OCI-LY7 (cell line): ENCODE measurements at regions not wholly inside any gene's neighbourhood (a gene's known extent, or its start where the extent isn't known, plus 50 kb on each side); places are given as distances from the start of the nearest gene placed in this dataset.

Experiments used
- BruUV-seq: library from RNA; stranded (reverse); fragments of 400-500 nt; replicated peaks from 2 replicates; lab custom pipeline; 2021; lab: Mats Ljungman, UMichigan
- CTCF ChIA-PET: fragments of 300-600 bp; sonication (Branson Sonifier 250); formaldehyde crosslinking; loops from one replicate; lab custom pipeline; 2022; ENCODE audit warnings: antibody characterized with exemption; ENCODE audit not compliant: unreplicated experiment; lab: Charles Lee
- POLR2A ChIA-PET: fragments of 300-600 bp; sonication (Branson Sonifier 250); formaldehyde crosslinking; loops from one replicate; lab custom pipeline; 2022; ENCODE audit warnings: antibody characterized with exemption; lab: Charles Lee
- DNase-seq: peaks from one replicate; pipeline ENCODE4 v3.0.0-alpha.2; 2015; ENCODE audit warnings: low spot score
- H2AFZ ChIP-seq: fragments of 200-600 bp; sonication (generic), shearing (Covaris generic); 2 replicates; pipeline ENCODE4 v1.6.1; 2014; ENCODE audit warnings: mild to moderate bottlenecking, antibody characterized with exemption, low read length, moderate library complexity
- H3K27ac ChIP-seq: fragments of 200-600 bp; sonication (generic); 2 replicates; pipeline ENCODE4 v1.5.1; 2014; ENCODE audit warnings: mixed run types, low read depth, mild to moderate bottlenecking, moderate library complexity, low read length, inconsistent platforms; ENCODE audit not compliant: poor library complexity, severe bottlenecking
- H3K36me3 ChIP-seq: fragments of 200-600 bp; sonication (generic); 2 replicates; pipeline ENCODE4 v1.6.1; 2014; ENCODE audit warnings: mild to moderate bottlenecking, antibody characterized with exemption, low read length, moderate library complexity, mixed read lengths; ENCODE audit not compliant: insufficient read depth
- H3K4me1 ChIP-seq: fragments of 200-600 bp; sonication (generic); 2 replicates; pipeline ENCODE4 v1.5.1; 2014; ENCODE audit warnings: mild to moderate bottlenecking, low read length; ENCODE audit not compliant: insufficient read depth, poor library complexity, severe bottlenecking
- H3K4me2 ChIP-seq: fragments of 200-600 bp; sonication (generic); 2 replicates; pipeline ENCODE4 v1.6.1; 2014; ENCODE audit warnings: mild to moderate bottlenecking, low read length
- H3K4me3 ChIP-seq: fragments of 200-600 bp; sonication (generic); 2 replicates; pipeline ENCODE4 v1.5.1; 2014; ENCODE audit warnings: mild to moderate bottlenecking, low read depth, low read length; ENCODE audit not compliant: poor library complexity, severe bottlenecking
- H3K79me2 ChIP-seq: fragments of 200-600 bp; sonication (generic); 2 replicates; pipeline ENCODE4 v1.6.1; 2016; ENCODE audit warnings: low read depth, mild to moderate bottlenecking, low read length, moderate library complexity, mixed read lengths; ENCODE audit not compliant: insufficient read depth
- H3K9me2 ChIP-seq: fragments of 200-600 bp; sonication (generic); 2 replicates; pipeline ENCODE4 v1.6.1; 2016; ENCODE audit warnings: mild to moderate bottlenecking, low read length, mixed read lengths; ENCODE audit not compliant: insufficient read depth
- H3K9me3 ChIP-seq: fragments of 200-600 bp; sonication (generic); 2 replicates; pipeline ENCODE4 v1.6.1; 2014; ENCODE audit warnings: mild to moderate bottlenecking, mixed run types, low read length, mixed read lengths
- H4K20me1 ChIP-seq: fragments of 200-600 bp; sonication (generic); 2 replicates; pipeline ENCODE4 v1.6.1; 2014; ENCODE audit warnings: mild to moderate bottlenecking, antibody characterized with exemption, low read length, moderate library complexity, mixed read lengths; ENCODE audit not compliant: insufficient read depth
- CTCF ChIP-seq: fragments of 200-600 bp; sonication (generic); conservative IDR thresholded peaks from 2 replicates; pipeline ENCODE4 v1.5.1; 2014; ENCODE audit warnings: mild to moderate bottlenecking, antibody characterized with exemption, low read length, moderate library complexity, mixed read lengths
- EZH2phosphoT487 ChIP-seq: fragments of 200-600 bp; sonication (generic); IDR thresholded peaks from 2 replicates; pipeline ENCODE4 v1.6.1; 2018; ENCODE audit warnings: low read depth, borderline replicate concordance, mild to moderate bottlenecking, mixed run types, antibody characterized with exemption, low read length, moderate library complexity, mixed read lengths
- intact Hi-C: fragments of 100-400 bp; cut with micrococcal nuclease; formaldehyde crosslinking; loops from one replicate; pipeline ENCODE4 v1.10.0; 2022; ENCODE audit not compliant: unreplicated experiment

GRCh38 chr3:157718800-157719199 is 215.6 kb upstream of the VEPH1 start:
- no peak overlapping the region for H3K4me2 ChIP-seq
- no peaks in the 10 kb centered on the region for H3K79me2 ChIP-seq
- ChIA-PET POLR2A (no interaction called here), CTCF (no interaction called here)
- DNase-seq, result no peak
- no peaks in the 10 kb centered on the region for H4K20me1 ChIP-seq
- H3K9me3 ChIP-seq, result no peaks in the 10 kb centered on the region
- intact Hi-C loops, result no loop called here
- H3K4me1 ChIP-seq, result no peaks in the 10 kb centered on the region
- H2AFZ ChIP-seq, result no peak overlapping the region
- H3K4me3 ChIP-seq, result no peak overlapping the region
- no peak overlapping the region for H3K27ac ChIP-seq
- H3K36me3 ChIP-seq, result no peaks in the 10 kb centered on the region
- no peaks in the 10 kb centered on the region for H3K9me2 ChIP-seq
- TF ChIP-seq EZH2phosphoT487 (no peak), CTCF (no peak)
- BruUV-seq, result no TSS peak

DNA sequence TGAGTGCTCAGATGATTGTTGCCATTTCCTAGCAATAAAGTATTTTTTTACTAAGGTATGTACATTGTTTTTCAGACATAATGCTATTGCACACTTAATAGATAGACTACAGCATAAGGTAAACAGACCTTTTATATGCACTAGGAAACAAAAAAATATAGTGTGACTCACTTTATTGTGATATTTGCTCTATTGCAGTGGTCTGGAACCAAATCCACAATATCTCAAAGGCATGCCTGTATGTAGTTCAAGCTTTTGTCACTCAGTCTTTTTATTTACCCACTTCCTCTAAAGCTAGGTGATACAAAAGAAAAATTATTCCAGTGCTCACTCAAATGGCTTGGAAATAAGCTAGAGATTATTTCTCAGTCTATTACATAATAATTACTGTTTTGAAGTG is 209.9 kb upstream of the VEPH1 start:
- no peaks in the 10 kb centered on the region for H3K9me3 ChIP-seq
- no peaks in the 10 kb centered on the region for H3K36me3 ChIP-seq
- no peak overlapping the region for H3K27ac ChIP-seq
- TF ChIP-seq CTCF, result no peak
- H3K79me2 ChIP-seq, result no peaks in the 10 kb centered on the region
- H3K4me3 ChIP-seq, result no peak overlapping the region
- ChIA-PET POLR2A (no interaction called here), CTCF (no interaction called here)
- H3K4me1 ChIP-seq, result no peaks in the 10 kb centered on the region
- H3K9me2 ChIP-seq, result no peaks in the 10 kb centered on the region
- BruUV-seq, result no TSS peak
- no peak overlapping the region for H2AFZ ChIP-seq
- no peak for DNase-seq
- no peaks in the 10 kb centered on the region for H4K20me1 ChIP-seq
- H3K4me2 ChIP-seq, result no peak overlapping the region
- intact Hi-C loops, result no loop called here

DNA sequence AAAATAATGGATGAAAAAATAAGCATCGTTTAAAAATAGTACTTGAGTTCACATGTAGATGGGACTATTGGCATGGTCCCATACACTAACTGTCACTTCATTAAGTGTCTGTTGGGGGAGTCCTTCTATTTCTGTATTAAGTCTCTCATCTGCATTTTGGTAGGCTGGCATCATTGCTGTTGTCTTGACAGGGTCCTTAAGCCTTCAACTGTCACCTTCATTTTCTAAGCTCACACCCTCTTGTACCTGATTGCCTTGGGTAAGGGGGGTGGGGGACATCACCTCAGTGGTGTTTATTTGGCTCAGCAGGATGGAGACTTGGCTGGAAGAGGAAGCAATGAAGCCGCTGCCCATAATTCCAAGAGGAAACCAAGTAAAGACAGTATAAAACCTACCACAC is 202.0 kb upstream of the VEPH1 start:
- CTCF ChIA-PET, result no interaction called here
- Histone ChIP-seq H4K20me1 (no peaks in the 10 kb centered on the region), H3K4me1 (no peaks in the 10 kb centered on the region), H3K36me3 (no peaks in the 10 kb centered on the region), H3K9me3 (no peaks in the 10 kb centered on the region), H3K79me2 (no peaks in the 10 kb centered on the region), H3K4me2 (no peak overlapping the region), H2AFZ (no peak overlapping the region), H3K27ac (no peak overlapping the region), H3K9me2 (no peaks in the 10 kb centered on the region), H3K4me3 (no peak overlapping the region)
- intact Hi-C loops, result no loop called here
- DNase-seq, result no peak
- POLR2A ChIA-PET, result no interaction called here
- BruUV-seq, result no TSS peak
- no peak for TF ChIP-seq EZH2phosphoT487
- no peak for TF ChIP-seq CTCF
